ENCODE measurements at regions not wholly inside any gene's neighbourhood (a gene's known extent, or its start where the extent isn't known, plus 50 kb on each side); places are given as distances from the start of the nearest gene placed in this dataset.

DNA sequence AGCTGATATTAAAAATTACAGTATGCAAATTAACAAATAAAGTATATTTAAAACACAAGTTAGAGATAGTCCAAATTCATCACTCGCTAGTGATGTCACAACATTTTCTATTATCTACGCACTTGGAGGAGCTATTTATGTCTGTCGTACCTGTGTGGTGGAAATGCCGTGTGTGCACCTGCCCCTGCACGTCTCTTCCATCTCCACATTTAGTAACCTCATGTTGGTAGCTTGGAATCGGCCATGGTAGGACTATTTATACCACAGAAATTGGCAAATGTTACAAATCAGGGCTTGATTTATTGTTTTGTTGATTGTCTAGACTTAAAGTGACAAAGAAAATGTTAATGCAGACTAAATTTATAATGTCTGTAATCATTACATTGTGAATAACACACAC lies 62.6 kb upstream of the NTF3 start:
- TF ChIP-seq RFX5 (IDR thresholded peaks at IDR 0.05; ENCODE audit: low read length) (no peak), CTCF (IDR thresholded peaks at IDR 0.05) (no peak), POLR2AphosphoS5 (IDR thresholded peaks at IDR 0.05; ENCODE audit: low read depth, low read length) (no peak), CHD2 (IDR thresholded peaks at IDR 0.05; ENCODE audit: low read length, partially characterized antibody) (no peak), EZH2phosphoT487 (IDR thresholded peaks at IDR 0.05; ENCODE audit: borderline replicate concordance, low read depth) (no peak), USF2 (IDR thresholded peaks at IDR 0.05; ENCODE audit: borderline replicate concordance, low read depth, low read length) (no peak), JUND (IDR thresholded peaks at IDR 0.05) (no peak), TCF12 (IDR thresholded peaks at IDR 0.05) (no peak), EP300 (IDR thresholded peaks at IDR 0.05; ENCODE audit: borderline replicate concordance in 1 of 2, low read depth in 1 of 2, low read length in 1 of 2) (no peak), YY1 (IDR thresholded peaks at IDR 0.05; ENCODE audit: low read depth) (no peak)
- TF ChIP-seq, protein P1, sequence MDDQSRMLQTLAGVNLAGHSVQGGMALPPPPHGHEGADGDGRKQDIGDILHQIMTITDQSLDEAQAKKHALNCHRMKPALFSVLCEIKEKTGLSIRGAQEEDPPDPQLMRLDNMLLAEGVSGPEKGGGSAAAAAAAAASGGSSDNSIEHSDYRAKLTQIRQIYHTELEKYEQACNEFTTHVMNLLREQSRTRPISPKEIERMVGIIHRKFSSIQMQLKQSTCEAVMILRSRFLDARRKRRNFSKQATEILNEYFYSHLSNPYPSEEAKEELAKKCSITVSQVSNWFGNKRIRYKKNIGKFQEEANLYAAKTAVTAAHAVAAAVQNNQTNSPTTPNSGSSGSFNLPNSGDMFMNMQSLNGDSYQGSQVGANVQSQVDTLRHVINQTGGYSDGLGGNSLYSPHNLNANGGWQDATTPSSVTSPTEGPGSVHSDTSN (IDR thresholded peaks at IDR 0.05), result no peak
